HL-60 (cell line): ENCODE measurements at regions not wholly inside any gene's neighbourhood (a gene's known extent, or its start where the extent isn't known, plus 50 kb on each side); places are given as distances from the start of the nearest gene placed in this dataset.

Experiments used
- CTCF ChIP-seq: IDR thresholded peaks from one replicate; pipeline ENCODE4 v1.5.1; 2011; ENCODE audit warnings: low read length, control low read depth, inconsistent platforms; ENCODE audit not compliant: insufficient read depth
- POLR2AphosphoS5 ChIP-seq: IDR thresholded peaks from 2 replicates; pipeline ENCODE4 v1.6.1; 2012; ENCODE audit warnings: low read depth

GRCh38 chr2:10188729-10189305 lies 66.3 kb downstream of the RRM2 start:
- TF ChIP-seq POLR2AphosphoS5 (no peak), CTCF (no peak)
